ENCODE measurements at regions not wholly inside any gene's neighbourhood (a gene's known extent, or its start where the extent isn't known, plus 50 kb on each side); places are given as distances from the start of the nearest gene placed in this dataset.

DNA sequence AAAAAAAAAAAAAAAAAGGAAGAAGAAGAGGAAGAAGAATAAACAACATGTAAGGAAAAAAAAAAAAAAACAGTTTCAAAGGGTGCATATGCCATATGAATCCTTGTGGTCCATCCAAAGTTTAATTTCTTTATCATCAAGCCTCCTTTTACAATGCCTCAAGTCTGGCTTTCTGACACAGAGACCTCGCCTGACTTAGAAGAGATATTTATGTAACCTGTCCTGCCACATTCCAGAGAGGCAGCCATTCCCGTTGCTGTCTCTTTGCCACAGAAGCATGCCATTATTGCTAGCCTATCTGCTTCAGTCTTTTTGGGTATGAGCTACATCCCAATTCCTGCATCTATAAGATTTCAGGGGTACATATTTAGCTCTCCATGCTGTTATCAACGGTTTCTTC, 596.7 kb upstream of the ATP2B1 start:
- DNase-seq (ENCODE audit: low read depth): no peak

DNA sequence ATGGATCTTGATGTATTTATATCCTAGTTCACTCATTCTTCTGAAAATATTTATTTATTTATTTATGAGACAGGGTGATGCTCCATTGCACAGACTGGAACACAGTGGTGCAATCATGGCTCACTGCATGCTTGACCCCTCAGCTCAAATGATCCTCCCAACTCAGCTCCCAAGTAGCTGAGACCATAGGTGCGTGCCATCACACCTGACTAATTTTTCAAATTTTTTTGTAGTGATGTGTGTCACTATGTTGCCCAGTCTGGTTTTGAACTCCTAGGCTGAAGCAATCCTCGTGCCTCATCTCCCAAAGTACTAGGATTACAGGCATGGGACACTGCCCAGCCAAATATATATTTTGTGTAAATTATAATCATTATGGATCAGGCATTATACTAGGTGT, 595.6 kb upstream of the ATP2B1 start:
- DNase-seq (ENCODE audit: low read depth): no peak

DNA sequence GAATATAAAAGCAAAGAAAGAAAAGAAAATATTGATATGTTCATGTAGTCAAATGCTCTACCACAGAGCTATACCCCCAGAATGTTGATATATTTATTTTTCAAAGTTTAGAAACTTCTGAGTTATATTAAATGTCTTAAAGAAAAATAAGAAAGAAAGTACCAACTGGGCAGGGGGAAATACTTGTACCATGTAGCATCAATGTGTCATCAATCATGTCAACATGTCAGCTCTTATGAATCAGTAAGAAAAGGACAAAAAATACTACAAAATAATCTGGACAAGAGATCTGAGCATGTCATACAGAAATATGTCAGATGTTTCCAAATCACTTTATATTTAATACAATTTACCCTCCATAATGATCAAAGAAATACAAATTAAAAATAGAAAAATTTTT, 595.1 kb upstream of the ATP2B1 start:
- DNase-seq (ENCODE audit: low read depth): no peak

DNA sequence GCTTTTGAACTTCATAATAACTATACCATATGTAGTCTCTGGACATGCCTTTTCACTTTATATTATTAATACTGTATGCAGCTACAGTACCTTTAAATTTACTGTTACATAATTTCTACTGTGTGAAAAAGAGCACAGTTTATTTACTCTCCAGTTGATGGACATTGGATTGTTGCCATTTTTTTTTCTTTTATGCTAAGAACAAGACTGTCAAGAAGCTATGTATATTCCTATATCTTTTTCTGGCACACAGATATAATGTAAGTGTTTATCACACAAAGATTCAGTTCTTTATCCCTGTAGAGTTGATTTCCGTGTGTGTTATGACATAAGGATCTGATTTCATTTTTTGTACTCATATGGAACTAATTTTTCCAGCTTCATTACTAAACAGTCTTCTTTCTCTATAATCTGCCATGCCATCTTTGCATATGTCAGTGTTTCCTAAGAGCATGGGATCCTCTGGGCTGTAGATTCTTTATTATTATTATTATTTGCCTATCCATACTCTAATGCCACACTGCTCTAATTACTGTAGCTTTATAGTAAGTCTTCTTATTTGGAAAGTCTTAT, 593.0 kb upstream of the ATP2B1 start:
- no peak for DNase-seq (ENCODE audit: low read depth)

DNA sequence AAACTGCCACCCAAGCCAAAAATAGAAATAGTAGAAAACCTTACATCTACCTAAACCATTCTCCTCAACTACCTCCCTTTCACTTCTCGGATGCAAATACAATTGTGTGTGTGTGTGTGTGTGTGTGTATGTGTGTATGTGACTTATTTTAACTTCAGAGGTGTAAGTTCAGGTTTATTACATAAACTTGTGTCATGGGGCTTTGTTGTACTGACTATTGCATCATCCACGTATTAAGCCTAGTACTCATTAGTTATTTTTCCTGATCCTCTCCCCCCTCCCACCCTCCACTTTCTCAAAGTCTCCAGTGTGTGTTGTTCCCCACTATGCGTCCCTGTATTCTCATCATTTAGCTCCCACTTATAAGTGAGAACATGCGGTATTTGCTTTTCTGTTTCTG, 592.5 kb upstream of the ATP2B1 start:
- no peak for DNase-seq (ENCODE audit: low read depth)

- DNase-seq (ENCODE audit: low read depth): no peak
These were observed 591.0 kb upstream of the ATP2B1 start for GRCh38 chr12:90299666-90300065.

DNA sequence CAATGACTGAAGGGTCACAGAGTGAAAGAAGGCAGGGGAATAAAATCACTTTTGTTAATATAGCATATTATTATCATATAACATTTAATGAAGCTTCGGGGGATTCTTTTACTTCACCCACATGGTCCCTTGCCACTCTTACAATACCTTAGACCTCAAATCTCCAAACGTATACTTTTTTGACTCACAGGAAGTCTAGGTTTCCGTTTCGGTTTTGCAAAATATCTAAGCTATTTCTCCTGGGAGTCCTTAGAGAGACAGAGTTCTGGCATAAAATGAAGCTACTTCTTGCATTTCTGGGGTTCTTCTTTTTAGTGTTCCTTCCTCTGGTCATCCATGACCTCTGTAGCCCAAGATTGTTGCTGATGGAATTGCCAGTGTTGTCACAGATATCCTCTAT, 590.5 kb upstream of the ATP2B1 start:
- DNase-seq (ENCODE audit: low read depth): no peak

GRCh38 chr12:90298289-90298948, 589.8 kb upstream of the ATP2B1 start:
- no peak for DNase-seq (ENCODE audit: low read depth)

DNA sequence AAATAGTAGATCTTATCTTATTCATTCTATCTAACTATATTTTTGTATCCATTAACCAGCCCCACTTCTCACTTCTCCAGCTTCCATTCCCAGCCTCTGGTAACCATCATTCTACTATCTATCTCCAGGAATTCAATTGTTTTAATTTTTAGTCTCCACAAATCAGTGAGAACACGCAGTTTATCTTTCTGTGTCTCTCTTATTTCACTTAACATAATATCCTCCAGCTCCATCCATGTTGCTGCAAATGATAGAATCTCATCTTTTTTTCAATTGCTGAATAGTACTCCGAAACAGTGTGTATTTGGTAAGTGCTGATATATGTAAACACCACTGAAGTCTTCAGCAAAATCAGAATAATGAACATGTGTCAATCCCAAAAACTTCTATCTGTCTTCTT, 587.2 kb upstream of the ATP2B1 start:
- DNase-seq (ENCODE audit: low read depth): no peak

GRCh38 chr12:90292183-90292582, 583.5 kb upstream of the ATP2B1 start:
- DNase-seq (ENCODE audit: low read depth): no peak

- DNase-seq (ENCODE audit: low read depth): no peak
These were observed 582.6 kb upstream of the ATP2B1 start for GRCh38 chr12:90290980-90291975.

DNA sequence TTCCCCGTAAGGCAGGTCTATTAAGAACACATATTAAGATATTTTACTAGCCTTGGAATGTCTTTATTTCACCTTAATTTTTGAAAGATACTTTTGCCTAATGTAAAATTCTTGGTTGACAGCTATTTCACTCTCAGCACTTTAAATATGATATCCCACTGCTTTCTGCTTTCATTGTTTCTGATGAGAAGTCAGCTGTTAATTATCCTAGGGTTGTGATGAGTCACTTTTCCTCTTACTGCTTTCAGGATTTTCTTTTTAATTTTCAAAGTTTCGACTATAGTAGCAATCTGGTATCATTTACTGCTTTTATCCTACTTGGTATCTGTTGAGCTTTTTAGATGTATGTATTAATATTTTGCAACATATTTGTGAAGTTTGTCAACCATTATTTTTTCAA, 578.9 kb upstream of the ATP2B1 start:
- no peak for DNase-seq (ENCODE audit: low read depth)

- no peak for DNase-seq (ENCODE audit: low read depth)
These were observed 572.7 kb upstream of the ATP2B1 start for GRCh38 chr12:90281154-90281868.

GRCh38 chr12:90280564-90281058, 572.0 kb upstream of the ATP2B1 start:
- no peak for DNase-seq (ENCODE audit: low read depth)

GRCh38 chr12:90280033-90280432, 571.4 kb upstream of the ATP2B1 start:
- no peak for DNase-seq (ENCODE audit: low read depth)

- DNase-seq (ENCODE audit: low read depth): no peak
These were observed 566.5 kb upstream of the ATP2B1 start for GRCh38 chr12:90275088-90275487.

DNA sequence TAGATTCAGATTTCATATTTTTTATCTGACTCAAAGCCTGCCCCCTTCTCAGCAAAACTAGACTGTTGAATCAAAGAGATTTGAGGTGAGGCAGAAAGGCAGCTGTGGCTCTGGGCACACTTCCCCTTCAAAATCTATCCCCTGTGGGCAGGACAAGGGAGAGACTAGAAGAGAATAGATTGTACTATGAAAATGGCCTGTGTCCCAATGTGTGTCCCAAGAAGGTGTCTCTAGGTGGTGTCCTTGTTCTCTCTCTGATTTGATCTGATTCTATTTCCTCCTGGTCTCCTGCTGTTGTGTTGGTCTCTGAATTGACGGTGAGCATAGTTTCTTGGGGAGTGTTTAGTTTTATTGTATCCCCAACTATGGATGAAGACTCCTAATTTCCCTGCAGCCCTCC, 565.8 kb upstream of the ATP2B1 start:
- no peak for DNase-seq (ENCODE audit: low read depth)

DNA sequence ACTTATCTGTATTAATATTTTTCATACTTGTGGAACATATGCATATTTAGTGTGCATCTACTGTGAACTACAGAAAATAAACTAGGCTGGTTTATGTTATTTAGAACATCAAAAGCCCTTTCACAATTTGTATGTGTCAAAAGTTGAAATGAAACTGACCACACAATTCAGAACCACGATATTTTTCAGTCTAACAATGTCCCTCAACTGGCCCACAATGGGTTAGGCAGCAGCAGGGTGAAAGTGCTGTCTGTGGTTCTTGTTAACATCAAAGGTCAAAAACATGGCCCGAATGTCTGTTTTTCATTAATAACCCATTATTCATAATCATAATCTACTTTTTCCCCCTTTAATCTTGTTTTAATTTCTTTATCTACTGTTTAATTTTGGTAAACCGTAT, 559.9 kb upstream of the ATP2B1 start:
- no peak for DNase-seq (ENCODE audit: low read depth)

DNA sequence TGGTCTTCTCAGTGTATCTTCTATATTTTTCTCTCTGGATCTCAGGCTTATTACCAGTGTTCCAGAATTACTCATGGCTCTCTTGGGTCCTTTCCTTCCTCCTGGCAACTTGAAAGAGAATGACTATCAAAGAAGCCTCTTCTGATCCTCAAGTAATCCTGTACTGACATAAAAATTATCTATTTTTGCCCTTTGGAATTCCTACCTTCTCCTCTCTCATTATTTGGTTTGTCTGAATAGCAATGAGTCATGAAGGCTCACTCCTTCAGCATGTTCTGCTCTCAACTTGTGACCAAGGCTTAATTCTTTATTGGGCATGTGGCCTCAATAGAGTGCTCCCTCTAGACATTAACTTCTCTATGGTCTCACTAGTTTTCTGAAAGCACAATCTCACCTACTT, 553.6 kb upstream of the ATP2B1 start:
- DNase-seq (ENCODE audit: low read depth): no peak

DNA sequence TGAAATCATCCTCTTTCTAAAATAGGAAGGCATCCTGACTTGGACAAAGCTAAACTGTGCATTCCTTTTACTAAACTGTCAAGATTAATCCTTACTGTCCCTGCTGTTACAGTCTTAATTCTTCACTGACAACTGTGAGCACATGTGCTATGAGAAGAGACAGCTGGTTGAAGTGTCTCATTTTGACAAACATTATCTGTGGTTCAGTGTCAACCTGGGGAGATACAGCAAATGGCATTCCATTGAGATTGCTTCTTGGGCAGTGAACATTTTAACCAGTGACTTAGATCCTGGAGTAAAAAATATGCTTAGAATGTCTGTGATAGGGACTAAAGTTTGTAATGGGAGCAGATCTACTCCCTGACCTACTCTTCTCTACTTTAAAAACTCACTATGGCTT, 552.6 kb upstream of the ATP2B1 start:
- no peak for DNase-seq (ENCODE audit: low read depth)

DNA sequence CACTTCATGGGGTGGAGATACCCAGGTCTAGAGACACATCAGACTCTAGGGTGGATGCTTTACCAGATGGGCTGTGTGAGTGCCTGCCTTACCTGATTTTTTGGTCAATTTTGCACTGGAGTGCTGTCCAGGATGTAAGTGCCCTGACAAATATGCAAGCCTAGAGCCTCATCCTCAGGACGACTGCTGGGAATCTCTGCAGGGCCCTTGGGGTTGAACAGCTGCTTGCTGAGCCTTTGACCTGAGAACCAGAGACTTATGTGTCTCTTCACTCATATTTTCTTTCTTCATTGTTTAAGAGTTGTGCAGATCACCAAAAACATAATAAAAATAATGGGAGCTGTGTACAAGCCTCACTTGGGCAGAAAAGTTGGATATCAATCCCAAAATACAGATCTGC, 551.5 kb upstream of the ATP2B1 start:
- DNase-seq (ENCODE audit: low read depth): no peak

DNA sequence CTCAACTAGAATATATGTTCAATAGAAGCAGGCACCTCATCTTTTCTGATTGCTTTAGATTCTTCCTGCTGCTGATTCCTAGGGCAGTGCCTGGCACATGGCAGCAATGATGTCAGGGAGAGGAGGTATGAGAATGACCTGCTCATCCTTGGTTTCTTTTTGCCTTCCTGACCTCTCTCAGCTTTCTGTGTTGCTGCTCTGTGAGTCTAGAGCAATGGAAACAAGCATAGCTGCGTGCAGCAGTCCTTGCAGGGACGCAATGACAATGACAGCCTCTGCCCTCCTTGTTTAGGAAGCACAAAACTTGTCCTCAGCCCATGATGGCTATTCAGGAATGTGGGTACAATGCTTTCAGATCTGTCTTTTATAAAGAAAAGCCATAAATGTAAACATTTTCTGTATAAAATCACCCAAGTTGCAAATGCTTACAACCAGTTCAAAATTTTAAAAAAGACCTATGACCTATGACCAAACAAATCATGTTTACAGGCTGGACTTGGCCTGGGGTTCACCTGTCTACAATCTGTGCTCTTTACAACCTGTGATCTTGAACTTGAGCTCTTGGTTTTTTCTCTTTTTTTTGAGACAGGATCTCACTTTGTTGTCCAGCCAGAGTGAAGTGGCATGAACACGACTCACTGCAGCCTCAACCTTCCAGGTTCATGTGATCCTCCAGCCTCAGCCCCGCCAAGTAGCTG, 549.4 kb upstream of the ATP2B1 start:
- no peak for DNase-seq (ENCODE audit: low read depth)

Data from stimulated activated CD8-positive, alpha-beta memory T cell treated with anti-CD3 and anti-CD28 coated beads, Interleukin-12 subunit alpha, Interleukin-12 subunit beta, amount 100 ng/mL, for 4 hours (primary cell).